Testis (tissue), 2 donors: ENCODE measurements at regions not wholly inside any gene's neighbourhood (a gene's known extent, or its start where the extent isn't known, plus 50 kb on each side); places are given as distances from the start of the nearest gene placed in this dataset.
"Not testable (repeated sequence)": the region's sequence is repeated elsewhere in the genome, so short reads cannot be mapped to it uniquely, and the experiment has no call there.

ENCODE experiments used
- CTCF ChIP-seq, 3 experiments: fragments of 450-650 bp in 2 of 3; fragments of 200-600 bp in 1 of 3; sonication (generic) in 1 of 3; IDR thresholded peaks; one replicate each; pipeline ENCODE4 v1.5.1; 2016 to 2019; ENCODE audit warnings: antibody characterized with exemption in 3 of 3, mild to moderate bottlenecking in 2 of 3, moderate library complexity in 1 of 3
- POLR2A ChIP-seq: fragments of 450-650 bp; IDR thresholded peaks from one replicate; pipeline ENCODE4 v1.6.1; 2017; ENCODE audit warnings: antibody characterized with exemption, mild to moderate bottlenecking, moderate library complexity

DNA sequence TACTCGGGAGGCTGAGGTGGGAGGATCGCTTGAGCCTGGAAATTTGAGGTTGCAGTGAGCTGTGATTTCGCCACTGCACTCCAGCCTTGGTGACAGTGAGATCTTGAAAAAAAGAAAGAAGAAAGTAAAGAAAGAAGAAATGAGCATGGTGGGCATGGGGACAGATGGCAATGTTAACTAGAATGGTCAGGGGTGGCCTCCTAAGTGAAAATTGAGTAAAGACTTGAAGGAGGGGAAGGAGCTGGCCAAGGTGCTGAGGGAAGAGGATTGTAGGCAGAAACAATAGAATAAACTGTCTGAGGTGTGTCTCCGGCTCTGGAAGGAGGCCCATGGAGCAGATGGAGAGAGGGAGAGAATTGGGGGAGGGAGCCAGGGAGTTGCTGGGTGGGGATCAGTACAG lies 60.1 kb upstream of the METTL14 start:
- TF ChIP-seq CTCF (IDR thresholded peaks at IDR 0.05); POLR2A: not testable (repeated sequence)
